Rectal smooth muscle tissue (tissue), 1 donor: ENCODE measurements at regions not wholly inside any gene's neighbourhood (a gene's known extent, or its start where the extent isn't known, plus 50 kb on each side); places are given as distances from the start of the nearest gene placed in this dataset.

Experiments
- H3K27ac ChIP-seq: one replicate; pipeline ENCODE4 v1.7.0; 2013; ENCODE audit warnings: low read depth, low read length, inconsistent platforms
- H3K27me3 ChIP-seq: one replicate; pipeline ENCODE4 v1.7.0; 2013; ENCODE audit warnings: low read length; ENCODE audit not compliant: control insufficient read depth, insufficient read depth
- H3K36me3 ChIP-seq: one replicate; pipeline ENCODE4 v1.7.0; 2013; ENCODE audit warnings: low read length; ENCODE audit not compliant: control insufficient read depth, insufficient read depth
- H3K4me1 ChIP-seq: one replicate; pipeline ENCODE4 v1.7.0; 2013; ENCODE audit warnings: low read length; ENCODE audit not compliant: control insufficient read depth, insufficient read depth
- H3K4me3 ChIP-seq: one replicate; pipeline ENCODE4 v1.7.0; 2013; ENCODE audit warnings: low read length
- H3K9ac ChIP-seq: one replicate; pipeline ENCODE4 v1.7.0; 2013; ENCODE audit warnings: low read length

DNA sequence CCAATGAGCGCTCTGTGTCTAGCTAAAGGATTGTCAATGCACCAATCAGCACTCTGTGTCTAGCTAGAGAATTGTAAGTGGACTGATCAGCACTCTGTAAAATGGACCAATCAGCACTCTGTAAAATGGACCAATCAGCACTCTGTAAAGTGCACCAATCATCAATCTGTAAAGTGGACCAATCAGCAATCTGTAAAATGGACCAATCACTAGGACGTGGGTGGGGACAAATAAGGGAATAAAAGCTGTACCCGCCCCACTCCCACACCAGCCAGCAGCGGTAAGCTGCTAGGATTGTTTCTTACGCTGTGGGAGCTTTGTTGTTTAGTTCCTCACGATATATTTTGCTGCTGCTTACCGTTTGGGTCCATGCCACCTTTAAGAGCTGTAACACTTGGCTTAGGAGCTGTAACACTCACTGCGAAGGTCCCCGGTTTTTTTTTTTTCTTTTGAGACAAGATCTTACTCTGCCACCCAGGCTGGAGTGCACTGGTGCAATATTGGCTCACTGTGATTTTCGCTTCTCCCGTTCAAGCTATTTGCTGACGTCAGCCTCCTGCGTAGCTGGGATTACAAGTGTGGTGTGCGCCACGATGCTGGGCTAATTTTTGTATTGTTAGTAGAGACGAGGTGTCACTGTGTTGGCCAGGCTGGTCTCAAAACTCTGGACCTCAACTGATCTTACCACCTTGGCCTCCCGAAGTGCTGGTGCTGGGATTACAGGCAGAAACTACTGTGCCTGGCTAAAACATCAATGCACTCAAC lies 184.8 kb downstream of the PTPN20 start:
- H3K4me3 ChIP-seq: no peak overlapping the region
- no peak overlapping the region for H3K9ac ChIP-seq

GRCh38 chr10:47098238-47098637 lies 187.0 kb downstream of the PTPN20 start:
- no peaks in the 10 kb centered on the region for H3K36me3 ChIP-seq
- no peaks in the 10 kb centered on the region for H3K4me1 ChIP-seq
- no peaks in the 10 kb centered on the region for H3K27me3 ChIP-seq

More for the DNA sequence above, 184.8 kb downstream of the PTPN20 start:
- H3K27me3 ChIP-seq: no peaks in the 10 kb centered on the region
- H3K36me3 ChIP-seq: no peaks in the 10 kb centered on the region
- H3K27ac ChIP-seq: no peak overlapping the region
- H3K4me1 ChIP-seq: no peaks in the 10 kb centered on the region

DNA sequence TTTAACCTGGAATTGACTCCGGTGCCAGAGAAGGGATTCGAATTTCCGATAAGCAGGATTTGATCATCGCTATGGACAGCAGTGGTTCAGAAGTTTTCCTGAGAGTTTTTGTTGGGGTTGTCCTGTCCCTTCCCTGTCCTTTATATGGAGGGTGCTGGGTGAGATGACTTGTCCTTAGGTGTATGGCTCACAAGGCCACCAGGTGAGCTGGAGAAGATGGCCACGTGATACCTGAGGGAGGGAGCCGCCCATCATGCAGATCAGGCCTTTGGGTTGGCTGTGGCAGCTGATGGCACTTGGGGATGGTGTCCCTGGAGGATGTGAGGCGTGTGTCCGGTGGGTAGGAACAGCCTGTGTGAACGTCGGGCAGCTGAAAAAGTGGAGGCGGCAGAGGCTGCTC lies 187.7 kb downstream of the PTPN20 start:
- Histone ChIP-seq H3K27me3 (no peaks in the 10 kb centered on the region), H3K36me3 (no peaks in the 10 kb centered on the region), H3K27ac (no peak overlapping the region), H3K4me3 (no peak overlapping the region), H3K9ac (no peak overlapping the region), H3K4me1 (no peaks in the 10 kb centered on the region)

More at GRCh38 chr10:47098238-47098637, 187.0 kb downstream of the PTPN20 start:
- Histone ChIP-seq H3K9ac (no peak overlapping the region), H3K27ac (no peak overlapping the region), H3K4me3 (no peak overlapping the region)

GRCh38 chr10:47099474-47099873 lies 188.2 kb downstream of the PTPN20 start:
- H3K27me3 ChIP-seq: no peaks in the 10 kb centered on the region
- H3K4me3 ChIP-seq: no peak overlapping the region
- H3K27ac ChIP-seq: no peak overlapping the region
- H3K4me1 ChIP-seq: no peaks in the 10 kb centered on the region
- no peaks in the 10 kb centered on the region for H3K36me3 ChIP-seq
- no peak overlapping the region for H3K9ac ChIP-seq

- Histone ChIP-seq H3K27ac (no peak overlapping the region), H3K36me3 (no peaks in the 10 kb centered on the region), H3K9ac (no peak overlapping the region), H3K4me3 (no peak overlapping the region), H3K27me3 (no peaks in the 10 kb centered on the region), H3K4me1 (no peaks in the 10 kb centered on the region)
Measured at GRCh38 chr10:47101196-47101595, 190.0 kb downstream of the PTPN20 start.

DNA sequence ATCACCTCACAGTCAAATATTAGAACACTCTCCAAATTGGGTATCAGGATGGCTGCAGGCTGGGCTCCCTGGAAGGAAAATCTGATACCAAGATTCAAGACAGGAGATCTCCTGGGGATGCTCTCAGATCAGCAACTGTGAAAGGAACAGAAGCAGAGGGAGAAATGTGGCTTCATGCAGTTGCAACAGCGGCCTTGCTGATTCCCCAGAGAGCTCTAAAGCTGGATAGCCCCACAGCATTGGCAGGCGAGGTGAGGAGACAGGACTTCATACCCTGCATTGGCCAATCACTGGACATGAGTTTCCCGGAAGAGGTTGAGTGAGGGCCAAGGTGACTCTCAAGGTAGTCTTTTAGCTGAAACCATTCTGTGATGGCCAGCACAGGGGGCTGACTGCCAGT lies 190.6 kb downstream of the PTPN20 start:
- Histone ChIP-seq H3K27ac (no peak overlapping the region), H3K9ac (no peak overlapping the region), H3K36me3 (no peaks in the 10 kb centered on the region)

GRCh38 chr10:47104151-47104605 lies 192.9 kb downstream of the PTPN20 start:
- H3K27me3 ChIP-seq: no peaks in the 10 kb centered on the region
- no peak overlapping the region for H3K9ac ChIP-seq
- no peak overlapping the region for H3K4me3 ChIP-seq
- no peaks in the 10 kb centered on the region for H3K36me3 ChIP-seq
- H3K27ac ChIP-seq: no peak overlapping the region
- no peaks in the 10 kb centered on the region for H3K4me1 ChIP-seq

More for the DNA sequence above, 190.6 kb downstream of the PTPN20 start:
- Histone ChIP-seq H3K4me3 (no peak overlapping the region), H3K4me1 (no peaks in the 10 kb centered on the region), H3K27me3 (no peaks in the 10 kb centered on the region)

DNA sequence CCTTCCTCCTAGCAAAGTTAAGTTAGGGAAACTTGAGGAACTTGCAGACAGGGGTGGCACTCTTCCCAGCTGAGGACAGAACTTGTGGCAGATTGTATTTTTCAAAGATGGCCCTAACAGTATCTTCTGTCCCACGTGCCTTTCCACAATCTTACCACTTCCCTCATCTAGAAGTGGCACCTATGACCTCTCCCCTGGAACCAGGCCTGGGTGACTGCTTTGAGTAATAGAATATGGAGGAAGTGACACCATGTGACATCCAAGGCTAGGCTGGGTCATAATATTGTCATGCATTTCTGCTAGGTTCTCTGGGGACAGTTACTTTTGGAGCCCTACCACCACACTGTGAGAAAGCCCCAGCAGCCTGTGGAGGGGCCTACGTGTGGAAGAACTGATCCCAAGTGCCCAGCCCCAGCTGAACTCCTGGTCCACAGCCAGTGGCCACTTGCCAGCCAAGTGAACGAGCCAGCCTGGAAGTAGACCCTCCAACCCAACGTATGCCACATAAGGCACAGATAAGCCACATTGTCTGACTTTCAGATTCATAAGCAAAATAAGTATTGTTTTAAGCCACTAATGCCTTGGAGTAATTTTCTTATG lies 193.7 kb downstream of the PTPN20 start:
- Histone ChIP-seq H3K27me3 (no peaks in the 10 kb centered on the region), H3K9ac (no peak overlapping the region), H3K36me3 (no peaks in the 10 kb centered on the region), H3K4me3 (no peak overlapping the region), H3K4me1 (no peaks in the 10 kb centered on the region), H3K27ac (no peak overlapping the region)

DNA sequence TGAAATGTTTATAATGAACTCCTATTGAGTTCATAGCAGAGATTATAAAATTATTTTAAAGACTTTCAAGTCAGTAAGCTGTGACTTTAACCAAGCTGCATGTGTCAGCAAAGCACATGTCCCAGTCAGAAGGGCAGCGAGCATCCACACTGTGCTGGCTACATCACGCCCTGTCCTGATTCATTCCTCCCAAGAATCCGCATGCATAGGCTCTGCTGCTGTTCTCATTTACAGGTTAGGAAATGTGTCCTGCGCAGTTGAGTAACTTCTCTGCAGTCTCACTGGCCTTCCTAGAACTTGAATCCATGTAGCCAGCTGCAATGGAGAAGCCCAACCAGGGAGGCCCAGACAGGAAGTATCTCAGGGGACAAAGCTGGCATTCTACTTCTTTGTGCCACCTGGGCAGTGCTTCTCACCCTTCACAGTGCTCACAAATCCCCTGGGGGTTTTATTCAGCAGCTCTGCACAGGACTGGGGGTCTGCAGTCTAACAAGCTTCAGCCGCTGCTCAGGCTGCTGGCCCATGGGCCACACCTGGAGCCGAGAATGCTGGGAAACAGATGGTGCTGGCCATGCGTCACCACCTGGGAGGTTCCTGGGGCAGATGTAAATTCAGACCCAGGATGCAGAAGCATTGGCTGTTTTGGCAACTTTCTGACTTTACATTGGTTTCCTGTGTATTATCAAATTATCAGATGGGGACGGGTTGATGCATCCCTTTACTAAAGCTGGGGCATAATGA lies 192.8 kb upstream of the GDF10 start:
- no peak overlapping the region for H3K27ac ChIP-seq
- no peaks in the 10 kb centered on the region for H3K4me1 ChIP-seq
- H3K4me3 ChIP-seq: no peak overlapping the region
- H3K27me3 ChIP-seq: no peaks in the 10 kb centered on the region
- H3K36me3 ChIP-seq: no peaks in the 10 kb centered on the region
- H3K9ac ChIP-seq: no peak overlapping the region

DNA sequence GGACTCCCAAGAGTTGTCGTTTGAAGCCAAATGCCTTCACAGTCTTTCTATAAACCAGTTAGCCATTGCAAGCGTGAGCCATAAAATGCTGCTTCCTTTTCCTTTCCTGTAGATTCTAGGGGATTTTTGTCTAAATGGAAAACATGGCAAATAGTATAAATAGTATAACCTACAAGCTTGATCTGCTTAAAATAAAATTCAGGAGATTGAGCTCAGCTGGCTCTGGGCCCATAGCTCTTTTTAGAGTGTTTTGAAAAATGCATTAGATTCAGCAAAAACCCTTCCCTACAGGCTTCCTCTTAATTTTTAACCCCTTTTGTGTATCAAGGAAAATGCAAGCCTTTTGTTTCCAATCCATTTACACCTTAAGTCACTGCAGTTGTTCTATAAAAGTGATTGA lies 190.1 kb upstream of the GDF10 start:
- Histone ChIP-seq H3K36me3 (no peaks in the 10 kb centered on the region), H3K27ac (no peak overlapping the region), H3K4me1 (no peaks in the 10 kb centered on the region), H3K27me3 (no peaks in the 10 kb centered on the region), H3K9ac (no peak overlapping the region), H3K4me3 (no peak overlapping the region)

- no peaks in the 10 kb centered on the region for H3K4me1 ChIP-seq
- no peak overlapping the region for H3K9ac ChIP-seq
- H3K27me3 ChIP-seq: no peaks in the 10 kb centered on the region
- no peaks in the 10 kb centered on the region for H3K36me3 ChIP-seq
- H3K27ac ChIP-seq: no peak overlapping the region
- no peak overlapping the region for H3K4me3 ChIP-seq
Measured at GRCh38 chr10:47111329-47111862, 188.6 kb upstream of the GDF10 start.

DNA sequence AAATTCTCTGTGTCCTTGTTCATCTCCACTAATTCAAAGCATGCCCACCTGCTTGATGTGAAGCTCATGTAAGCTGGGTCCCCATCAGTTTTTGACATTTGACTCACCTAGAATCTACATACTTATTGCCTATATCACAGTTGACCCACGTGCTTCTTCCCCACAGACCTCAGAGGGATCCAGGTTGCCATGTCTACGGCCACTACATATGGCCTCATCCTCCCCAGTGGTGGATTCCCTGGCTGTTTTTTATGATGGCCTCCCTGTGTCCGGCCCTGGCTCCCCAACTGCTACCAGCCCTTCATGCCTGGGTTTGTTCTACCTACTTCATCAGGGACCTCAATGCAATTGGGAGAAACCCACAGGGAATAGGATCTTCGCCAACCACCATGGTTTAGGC lies 187.4 kb upstream of the GDF10 start:
- no peaks in the 10 kb centered on the region for H3K4me1 ChIP-seq
- no peaks in the 10 kb centered on the region for H3K36me3 ChIP-seq
- no peak overlapping the region for H3K27ac ChIP-seq
- H3K4me3 ChIP-seq: no peak overlapping the region
- H3K9ac ChIP-seq: no peak overlapping the region
- no peaks in the 10 kb centered on the region for H3K27me3 ChIP-seq
